GM19023 (cell line): ENCODE measurements at regions not wholly inside any gene's neighbourhood (a gene's known extent, or its start where the extent isn't known, plus 50 kb on each side); places are given as distances from the start of the nearest gene placed in this dataset.

ENCODE experiments used
- ATAC-seq: cut with Tn5 transposase; IDR thresholded peaks from one replicate; pipeline ENCODE4 v1.9.1; 2021; ENCODE audit warnings: mild to moderate bottlenecking, moderate library complexity; ENCODE audit not compliant: unreplicated experiment

- ATAC-seq: no peak
Measured at GRCh38 chr3:194738254-194739093, 52.8 kb downstream of the FAM43A start.

GRCh38 chr3:194739498-194740284 lies 54.0 kb downstream of the FAM43A start:
- ATAC-seq: no peak

GRCh38 chr3:194740859-194741491 lies 55.3 kb downstream of the FAM43A start:
- no peak for ATAC-seq

GRCh38 chr3:194741916-194742315 lies 56.2 kb downstream of the FAM43A start:
- ATAC-seq: no peak

DNA sequence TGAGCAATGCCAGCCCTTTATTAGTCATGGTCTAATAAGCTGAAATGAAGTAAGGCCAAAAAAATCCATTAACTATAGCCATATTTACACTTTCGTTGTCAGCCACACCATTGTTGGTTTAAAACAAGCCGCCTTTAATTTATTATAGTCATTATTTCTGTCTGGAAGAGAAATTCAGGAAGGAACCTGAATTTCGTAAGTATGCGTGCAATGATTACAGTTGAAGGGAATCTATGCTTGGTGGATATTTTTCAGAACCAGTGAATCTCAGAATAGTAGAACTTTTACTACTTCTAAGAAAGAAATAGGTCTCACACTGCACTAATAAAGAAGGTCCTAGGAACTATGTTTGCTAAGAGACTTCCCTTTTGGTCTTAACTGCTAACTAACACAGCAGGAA lies 59.1 kb downstream of the FAM43A start:
- no peak for ATAC-seq

DNA sequence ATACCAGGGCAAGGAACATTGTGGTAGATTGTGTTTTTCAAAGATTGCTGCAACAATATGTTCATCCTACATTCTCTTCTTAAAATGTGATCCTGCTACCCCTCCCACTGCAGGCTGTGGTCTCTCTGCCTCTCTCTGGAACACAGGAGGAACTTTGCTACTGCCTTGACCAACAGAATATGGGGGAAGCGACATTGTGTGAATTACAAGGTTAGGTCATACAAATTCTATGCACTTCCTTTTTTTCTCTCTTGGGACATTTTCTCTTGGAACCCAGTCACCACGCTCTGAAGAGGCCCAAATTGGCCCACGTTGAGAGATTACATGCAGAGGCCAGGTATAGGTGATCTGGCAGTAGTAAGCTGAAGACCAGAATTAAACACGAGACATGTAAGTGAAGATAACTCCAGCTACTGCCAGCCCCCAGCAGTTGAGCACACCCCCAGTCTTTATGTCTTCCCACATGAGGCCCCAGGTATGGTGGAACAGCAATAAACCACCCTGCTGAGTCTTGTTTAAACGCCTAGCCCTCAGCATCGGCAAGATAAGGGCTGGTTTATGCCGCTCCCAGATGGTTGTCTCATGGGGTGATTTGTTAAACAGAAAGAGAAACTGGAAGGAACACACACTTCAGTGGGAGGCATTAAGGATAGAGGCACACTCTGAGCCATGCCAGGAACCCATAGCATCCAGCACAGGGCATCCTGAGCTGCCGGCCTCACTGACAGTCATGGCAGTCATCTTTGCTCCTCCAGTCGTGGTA lies 59.9 kb downstream of the FAM43A start:
- no peak for ATAC-seq

DNA sequence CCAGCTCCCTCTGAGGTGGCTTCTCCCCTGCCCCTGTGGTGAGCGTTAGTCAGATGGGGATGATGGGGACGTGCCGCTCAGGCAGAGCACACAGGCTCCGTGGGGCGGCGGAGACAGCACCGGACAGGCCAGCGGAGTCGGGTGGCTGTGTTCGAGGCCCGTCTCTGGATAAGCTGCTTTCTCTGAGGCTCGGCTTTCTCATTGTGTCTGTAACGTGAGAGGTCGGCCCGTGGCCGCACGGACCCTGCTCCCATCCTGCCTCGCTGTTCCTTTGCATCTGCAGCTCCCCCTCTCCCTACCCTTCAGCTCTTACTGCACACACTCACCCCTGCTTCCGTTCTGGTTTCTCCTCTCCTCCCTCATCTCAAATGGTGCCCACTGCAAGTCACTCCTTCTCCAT lies 62.5 kb downstream of the FAM43A start:
- ATAC-seq: no peak

DNA sequence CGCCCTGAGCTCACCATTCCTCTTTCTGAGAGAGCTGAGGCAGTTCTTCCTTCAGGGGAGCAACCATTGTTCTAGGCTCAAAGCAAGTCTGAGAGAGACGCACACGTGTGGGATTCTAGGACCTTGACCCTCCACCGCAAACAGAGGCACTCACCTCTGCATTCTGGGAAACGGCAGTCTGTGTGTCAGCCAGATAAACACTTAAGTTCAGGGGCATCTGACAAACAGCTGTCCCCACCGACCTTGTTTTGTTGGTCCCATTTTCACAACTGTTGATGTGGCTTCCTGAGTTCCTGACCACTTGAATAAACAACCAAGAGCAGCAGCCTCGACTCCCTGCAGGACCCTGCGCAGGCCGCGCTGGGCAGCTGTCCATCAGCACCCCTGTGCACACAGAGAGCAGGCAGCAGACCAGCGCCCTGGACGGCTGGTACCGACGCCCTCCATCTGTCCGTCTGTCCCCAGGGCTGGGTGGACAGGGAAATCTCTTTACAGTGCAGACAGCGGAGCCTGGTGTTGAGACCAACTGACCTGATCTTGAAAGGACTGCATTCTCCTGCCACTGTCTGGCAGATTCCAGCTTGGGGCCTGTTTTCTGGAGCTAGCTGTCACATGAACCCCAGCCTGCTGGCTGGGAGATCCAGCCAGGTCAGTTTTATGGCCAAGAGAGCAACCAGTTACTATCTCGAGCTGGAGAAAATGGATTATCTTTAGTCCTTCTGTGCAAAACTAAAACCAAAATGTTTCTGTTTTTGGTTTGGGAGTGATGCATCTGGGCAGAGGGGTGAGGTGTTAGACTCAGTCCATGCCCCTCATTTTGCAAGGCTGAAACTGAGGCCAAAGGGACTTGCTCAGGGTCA lies 64.2 kb downstream of the FAM43A start:
- no peak for ATAC-seq

- ATAC-seq: no peak
Measured at GRCh38 chr3:194750491-194750828, 64.8 kb downstream of the FAM43A start.

DNA sequence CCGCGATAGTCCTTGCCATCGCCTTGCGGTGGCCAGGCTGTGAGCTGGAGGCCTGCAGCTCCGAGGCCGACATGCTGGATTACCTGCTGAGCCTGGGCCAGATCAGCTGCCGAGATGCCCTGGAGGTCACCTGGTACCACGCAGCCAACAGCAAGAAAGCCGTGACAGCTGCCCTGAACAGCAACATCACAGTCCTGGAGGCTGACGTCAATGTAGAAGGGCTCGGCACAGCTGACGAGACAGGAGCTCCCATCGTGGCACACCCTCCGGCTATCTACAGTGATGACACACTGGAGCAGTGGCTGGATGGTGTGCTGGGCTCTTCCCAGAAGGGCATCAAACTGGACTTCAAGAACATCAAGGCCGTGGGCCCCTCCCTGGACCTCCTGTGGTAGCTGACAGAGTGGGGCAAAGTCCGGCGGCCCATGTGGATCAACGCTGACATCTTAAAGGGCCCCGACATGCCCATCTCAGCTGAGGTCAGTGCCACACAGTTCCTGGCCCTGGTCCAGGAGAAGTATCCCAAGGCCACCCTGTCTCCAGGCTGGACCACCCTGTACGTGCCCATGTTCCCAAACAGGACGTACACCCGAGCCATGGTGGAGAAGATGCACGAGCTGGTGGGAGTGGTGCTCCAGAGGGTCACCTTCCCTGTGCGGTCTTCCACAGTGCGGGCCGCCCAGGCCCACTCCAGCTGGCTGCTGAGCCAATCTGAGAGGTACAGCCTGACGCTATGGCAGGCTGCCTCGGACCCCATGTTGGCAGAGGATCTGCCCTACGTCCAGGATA lies 70.2 kb downstream of the FAM43A start:
- no peak for ATAC-seq

GRCh38 chr3:194756460-194756779 lies 70.7 kb downstream of the FAM43A start:
- ATAC-seq: no peak

GRCh38 chr3:194756791-194757325 lies 71.2 kb downstream of the FAM43A start:
- ATAC-seq: no peak

- no peak for ATAC-seq
Measured at GRCh38 chr3:194757647-194758061, 72.0 kb downstream of the FAM43A start.

GRCh38 chr3:194758716-194759115 lies 73.0 kb downstream of the FAM43A start:
- no peak for ATAC-seq

DNA sequence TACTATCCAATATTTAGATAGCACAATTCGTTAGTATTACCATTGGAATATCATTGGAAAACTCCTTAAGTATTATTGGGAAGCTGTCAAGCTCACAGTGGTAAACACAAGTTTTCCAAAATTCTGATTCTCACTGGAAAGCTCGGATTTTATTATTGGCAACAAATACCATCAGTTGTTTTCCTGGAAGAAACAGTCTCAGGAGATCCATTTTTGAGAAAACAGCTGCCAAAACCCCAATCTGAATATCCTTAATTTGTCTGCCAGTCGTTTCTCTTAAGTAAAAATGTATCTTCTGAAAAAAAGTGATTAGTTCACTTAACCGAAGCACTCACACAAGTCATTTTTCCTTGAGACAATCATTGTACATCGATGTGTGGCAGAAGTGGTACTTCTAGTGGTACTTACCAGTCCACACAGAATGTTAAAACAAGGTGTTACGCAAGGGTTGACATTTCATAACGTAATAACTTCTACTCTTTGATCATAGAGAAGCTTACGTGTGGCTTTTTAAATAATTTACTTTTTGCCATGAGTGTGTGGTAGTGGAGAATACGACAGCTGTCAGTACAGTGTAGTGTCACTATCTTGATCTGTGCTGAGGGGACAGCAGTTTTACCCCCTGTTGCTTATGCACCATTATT lies 74.9 kb downstream of the FAM43A start:
- ATAC-seq: no peak

GRCh38 chr3:194761384-194761783 lies 75.7 kb downstream of the FAM43A start:
- no peak for ATAC-seq

- ATAC-seq: no peak
Measured at GRCh38 chr3:194766845-194767244, 81.2 kb downstream of the FAM43A start.

DNA sequence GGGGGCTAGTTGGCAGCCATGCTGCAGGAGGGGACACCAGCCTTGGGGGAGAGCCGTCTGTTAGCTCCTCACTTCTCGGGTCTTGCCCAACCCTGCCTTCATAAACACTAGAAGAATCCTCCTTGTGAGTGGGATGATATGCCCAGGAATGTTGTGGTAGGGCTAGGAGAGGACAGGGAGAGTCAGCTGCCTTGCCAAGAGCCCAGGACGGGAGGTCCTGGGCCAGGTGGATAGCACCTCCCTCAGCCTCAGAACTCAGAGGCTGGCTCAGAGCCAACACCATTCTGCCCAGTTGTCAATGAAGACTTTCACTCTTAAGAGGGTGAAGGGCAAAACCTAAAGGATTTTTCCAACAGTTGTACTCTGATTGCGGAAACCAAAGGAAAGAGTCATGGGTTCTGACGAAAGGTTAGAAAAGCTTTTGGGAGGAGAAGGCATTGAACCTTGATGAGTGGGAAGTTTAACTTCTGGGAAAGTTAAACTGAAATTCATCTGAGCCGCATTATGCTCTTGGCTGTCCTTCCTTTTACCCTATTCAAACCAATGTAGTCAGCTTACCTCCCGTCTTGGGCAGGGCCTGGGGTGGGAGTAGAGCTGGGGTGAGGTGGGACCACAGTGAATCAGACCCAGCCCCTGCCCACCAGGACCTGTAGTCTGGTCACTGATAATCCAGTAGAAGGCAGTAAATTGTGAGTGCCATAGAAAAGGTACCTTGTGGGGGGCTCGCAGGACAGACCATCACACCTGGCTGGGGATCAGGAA lies 81.9 kb downstream of the FAM43A start:
- no peak for ATAC-seq
